Fibroblast of villous mesenchyme (primary cell): ENCODE measurements at regions not wholly inside any gene's neighbourhood (a gene's known extent, or its start where the extent isn't known, plus 50 kb on each side); places are given as distances from the start of the nearest gene placed in this dataset.

Experiments used
- DNase-seq: peaks from one replicate; pipeline ENCODE4 v3.0.0-alpha.2; 2010; ENCODE audit warnings: low read depth
- H3K4me3 ChIP-seq: 2 replicates; pipeline ENCODE4 v1.5.1; 2011; ENCODE audit warnings: low read depth, mild to moderate bottlenecking, low read length
- TF ChIP-seq, protein P1 (sequence below): IDR thresholded peaks from 2 replicates; pipeline ENCODE4 v1.5.1; 2012; ENCODE audit warnings: low read depth, mild to moderate bottlenecking, low read length; ENCODE audit not compliant: insufficient read depth

DNA sequence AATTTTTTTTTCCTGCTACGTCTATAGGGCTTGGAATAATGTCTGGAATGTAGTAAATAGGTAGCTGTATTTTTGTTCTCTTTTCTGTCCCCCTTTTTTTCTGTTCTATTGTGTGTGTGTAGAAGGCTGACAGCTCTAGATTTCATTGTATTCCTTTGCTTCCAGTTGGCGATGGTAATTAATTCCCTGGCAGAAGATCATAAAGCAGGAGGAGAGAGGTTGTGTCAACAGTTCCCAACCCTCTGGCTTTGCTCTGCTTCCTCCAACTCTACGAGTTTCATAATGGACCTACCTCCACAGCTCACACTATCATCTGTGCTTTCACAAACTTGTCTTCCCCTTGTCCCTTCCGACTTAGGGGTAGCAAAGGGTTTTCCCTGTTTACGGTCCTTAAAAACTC is 117.9 kb upstream of the CDH18 start:
- TF ChIP-seq, protein P1, sequence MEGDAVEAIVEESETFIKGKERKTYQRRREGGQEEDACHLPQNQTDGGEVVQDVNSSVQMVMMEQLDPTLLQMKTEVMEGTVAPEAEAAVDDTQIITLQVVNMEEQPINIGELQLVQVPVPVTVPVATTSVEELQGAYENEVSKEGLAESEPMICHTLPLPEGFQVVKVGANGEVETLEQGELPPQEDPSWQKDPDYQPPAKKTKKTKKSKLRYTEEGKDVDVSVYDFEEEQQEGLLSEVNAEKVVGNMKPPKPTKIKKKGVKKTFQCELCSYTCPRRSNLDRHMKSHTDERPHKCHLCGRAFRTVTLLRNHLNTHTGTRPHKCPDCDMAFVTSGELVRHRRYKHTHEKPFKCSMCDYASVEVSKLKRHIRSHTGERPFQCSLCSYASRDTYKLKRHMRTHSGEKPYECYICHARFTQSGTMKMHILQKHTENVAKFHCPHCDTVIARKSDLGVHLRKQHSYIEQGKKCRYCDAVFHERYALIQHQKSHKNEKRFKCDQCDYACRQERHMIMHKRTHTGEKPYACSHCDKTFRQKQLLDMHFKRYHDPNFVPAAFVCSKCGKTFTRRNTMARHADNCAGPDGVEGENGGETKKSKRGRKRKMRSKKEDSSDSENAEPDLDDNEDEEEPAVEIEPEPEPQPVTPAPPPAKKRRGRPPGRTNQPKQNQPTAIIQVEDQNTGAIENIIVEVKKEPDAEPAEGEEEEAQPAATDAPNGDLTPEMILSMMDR: no peak
- DNase-seq: no peak
- no peak overlapping the region for H3K4me3 ChIP-seq

DNA sequence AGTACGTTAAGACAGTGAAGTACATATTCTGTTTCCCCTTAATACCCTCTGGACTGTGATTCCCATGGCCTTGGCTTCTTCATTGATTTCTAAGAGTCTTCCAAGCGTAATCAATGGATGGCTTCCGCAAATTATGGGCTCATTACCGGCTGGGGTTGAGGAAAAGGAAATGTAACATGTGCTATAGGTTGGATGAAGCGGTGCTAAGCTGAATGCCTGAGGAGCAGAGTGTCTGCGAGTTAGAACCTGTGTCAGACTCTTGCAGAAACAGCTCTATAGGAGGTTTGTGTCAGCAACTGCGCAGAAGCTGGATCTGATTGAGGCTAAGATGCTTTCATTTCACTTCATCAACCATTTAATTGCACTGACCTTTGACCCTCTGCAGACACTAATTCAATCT is 114.3 kb upstream of the CDH18 start:
- TF ChIP-seq, protein P1: no peak
- no peak overlapping the region for H3K4me3 ChIP-seq
- no peak for DNase-seq

DNA sequence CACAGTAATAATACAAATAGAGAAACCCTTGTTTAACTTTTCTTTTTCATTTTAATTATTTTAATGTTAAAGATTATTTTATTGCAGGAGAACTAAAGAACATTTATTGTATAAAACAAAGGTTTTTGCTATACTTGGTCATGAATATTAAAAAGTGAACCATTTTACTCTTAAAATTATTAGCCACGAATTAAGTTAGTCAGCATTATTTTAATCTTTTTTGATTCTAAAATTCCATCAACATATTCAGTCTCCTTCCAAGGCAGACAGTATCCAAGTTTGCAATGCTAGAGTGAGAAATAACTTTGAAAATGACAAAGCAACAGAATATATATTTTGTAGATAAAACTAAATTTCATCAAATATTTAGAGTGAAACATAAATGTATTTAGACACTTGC is 110.7 kb upstream of the CDH18 start:
- no peak overlapping the region for H3K4me3 ChIP-seq
- DNase-seq: no peak
- TF ChIP-seq, protein P1: no peak

DNA sequence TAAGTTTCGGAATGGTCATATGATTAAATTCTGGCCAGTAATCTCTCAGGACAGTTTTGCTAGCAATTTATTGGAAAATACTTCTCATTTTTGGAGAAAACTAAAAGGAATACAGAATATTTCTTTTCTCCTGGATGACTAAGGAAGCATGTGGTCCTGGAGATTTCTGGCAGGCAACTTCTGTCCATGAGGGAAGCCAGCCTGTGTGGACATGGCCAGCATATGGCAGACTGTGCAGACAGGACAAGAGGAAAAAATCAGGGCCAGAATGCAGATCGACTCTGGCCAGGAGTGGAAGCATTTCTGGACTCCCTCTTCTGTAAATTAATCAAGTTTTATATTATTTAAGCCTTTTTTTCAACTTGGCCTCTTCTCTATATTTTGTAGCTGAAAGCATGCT is 100.4 kb upstream of the CDH18 start:
- DNase-seq: no peak
- H3K4me3 ChIP-seq: no peak overlapping the region
- TF ChIP-seq, protein P1: no peak

DNA sequence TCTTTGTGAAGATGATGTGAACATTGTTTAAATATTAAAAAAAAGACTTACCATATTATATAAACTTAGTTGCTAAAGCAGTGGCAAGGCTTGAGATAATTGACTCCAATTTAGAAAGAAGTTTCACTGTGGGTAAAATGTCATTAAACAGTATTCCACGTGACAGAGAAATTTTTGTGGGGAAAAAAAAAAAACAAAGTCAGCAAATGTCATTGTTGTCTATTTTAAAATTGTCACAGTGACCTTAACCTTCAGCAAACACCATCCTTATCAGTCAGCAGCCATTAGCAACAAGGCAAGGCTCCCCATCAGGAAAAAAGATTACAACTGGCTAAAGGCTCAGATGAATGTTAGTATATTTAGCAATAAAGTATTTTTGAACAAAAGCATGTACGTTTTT is 99.3 kb upstream of the CDH18 start:
- no peak for DNase-seq
- TF ChIP-seq, protein P1: no peak

DNA sequence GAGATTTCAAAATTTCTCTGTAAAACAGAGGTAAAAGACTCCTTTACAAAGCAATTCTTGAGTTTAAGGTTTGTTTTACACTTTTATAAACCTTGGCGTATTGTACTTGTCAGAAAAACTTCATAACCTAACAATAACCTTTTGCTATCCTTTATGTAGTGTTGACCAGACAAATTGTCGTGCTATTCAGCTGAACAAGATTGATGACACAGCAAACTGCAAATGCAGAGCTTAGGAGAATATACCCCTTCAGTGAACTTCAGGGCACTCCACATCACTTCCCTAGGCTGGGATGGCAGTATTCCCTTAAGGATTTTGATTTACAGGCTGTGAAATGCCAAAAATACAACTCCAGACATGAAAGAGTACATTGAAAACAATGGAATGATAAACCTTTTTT is 89.2 kb upstream of the CDH18 start:
- DNase-seq: no peak
- H3K4me3 ChIP-seq: no peak overlapping the region
- TF ChIP-seq, protein P1: no peak

More for the DNA sequence above, 99.3 kb upstream of the CDH18 start:
- H3K4me3 ChIP-seq: no peak overlapping the region

DNA sequence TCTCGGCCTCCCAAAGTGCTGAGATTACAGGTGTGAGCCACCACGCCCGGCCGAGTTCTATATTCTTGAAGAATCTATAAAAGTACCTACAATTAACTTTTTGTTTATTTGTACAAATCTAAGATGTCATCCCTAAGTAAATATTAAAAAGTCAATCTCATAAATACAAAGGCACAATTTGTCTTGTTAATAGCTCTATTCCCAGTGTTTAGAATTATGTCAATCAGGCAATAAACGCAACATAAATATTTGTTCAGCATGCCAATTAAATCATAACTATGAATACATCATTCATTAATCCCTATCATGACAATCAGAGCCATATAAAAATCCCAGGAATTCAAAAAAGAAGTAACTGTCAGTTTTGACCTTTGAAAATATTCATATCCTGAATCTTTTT is 68.9 kb upstream of the CDH18 start:
- TF ChIP-seq, protein P1: no peak
- H3K4me3 ChIP-seq: no peak overlapping the region
- DNase-seq: no peak
